Panc1 (cell line): ENCODE measurements at regions not wholly inside any gene's neighbourhood (a gene's known extent, or its start where the extent isn't known, plus 50 kb on each side); places are given as distances from the start of the nearest gene placed in this dataset.

Source experiments
- CTCF ChIP-seq: fragments of 450-650 bp; IDR thresholded peaks from 2 replicates; pipeline ENCODE4 v1.5.1; 2017; ENCODE audit warnings: mild to moderate bottlenecking
- POLR2AphosphoS5 ChIP-seq: IDR thresholded peaks from 2 replicates; pipeline ENCODE4 v1.6.1; 2012; ENCODE audit warnings: mild to moderate bottlenecking, low read depth, low read length, moderate library complexity
- REST ChIP-seq, 2 experiments: IDR thresholded peaks; 2 replicates each; pipeline ENCODE4 v1.6.1; 2011 to 2012; ENCODE audit warnings: low read depth in 2 of 2, control low read depth in 1 of 2, low read length in 1 of 2, mild to moderate bottlenecking in 1 of 2, moderate library complexity in 1 of 2; ENCODE audit not compliant: insufficient read depth in 1 of 2
- SIN3A ChIP-seq: IDR thresholded peaks from 2 replicates; pipeline ENCODE4 v1.6.1; 2012; ENCODE audit warnings: low read depth, mild to moderate bottlenecking, low read length, moderate library complexity, borderline replicate concordance; ENCODE audit not compliant: insufficient read depth
- TCF7L2 ChIP-seq: IDR thresholded peaks from 2 replicates; pipeline ENCODE4 v1.6.1; 2011; ENCODE audit warnings: mild to moderate bottlenecking, low read depth, low read length, inconsistent platforms

GRCh38 chr7:13241416-13241815, 554.0 kb downstream of the ARL4A start:
- no peak for TF ChIP-seq CTCF
- TF ChIP-seq REST (IDR thresholded peaks at IDR 0.05; ENCODE audit: insufficient read depth in 1 of 2, low read depth in 2 of 2, low read length in 1 of 2), result no peak
- no peak for TF ChIP-seq SIN3A
- no peak for TF ChIP-seq TCF7L2
- TF ChIP-seq POLR2AphosphoS5, result no peak
